PC-3 (cell line): ENCODE measurements at regions not wholly inside any gene's neighbourhood (a gene's known extent, or its start where the extent isn't known, plus 50 kb on each side); places are given as distances from the start of the nearest gene placed in this dataset.

Source experiments
- ATAC-seq: fragments of 200-7000 bp; cut with Tn5 transposase; 2 replicates; pipeline ENCODE4 v1.9.1; 2020; ENCODE audit warnings: mild to moderate bottlenecking, moderate library complexity
- BruUV-seq: library from RNA; stranded (reverse); fragments of 400-500 nt; replicated peaks from 2 replicates; lab custom pipeline; 2021; lab: Mats Ljungman, UMichigan
- CTCF ChIA-PET: fragments of 300-600 bp; sonication (Branson Sonifier 250); formaldehyde crosslinking; loops from one replicate; lab custom pipeline; 2022; ENCODE audit warnings: antibody characterized with exemption; lab: Charles Lee
- POLR2A ChIA-PET: fragments of 300-600 bp; sonication (Branson Sonifier 250); formaldehyde crosslinking; loops from one replicate; lab custom pipeline; 2022; ENCODE audit warnings: antibody characterized with exemption; ENCODE audit not compliant: unreplicated experiment; lab: Charles Lee
- DNase-seq: peaks from one replicate; pipeline ENCODE4 v3.0.0-alpha.2; 2015
- H2AFZ ChIP-seq: fragments of 300-600 bp; sonication (generic); 2 replicates; pipeline ENCODE4 v1.6.0; 2016; ENCODE audit warnings: antibody characterized with exemption, low read length
- H3F3A ChIP-seq: fragments of 300-600 bp; sonication (generic); one replicate; pipeline ENCODE4 v1.6.0; 2017; ENCODE audit warnings: antibody characterized with exemption, low read length, control low read depth, mild to moderate bottlenecking; ENCODE audit not compliant: unreplicated experiment
- H3K27ac ChIP-seq: fragments of 300-600 bp; sonication (generic); 2 replicates; pipeline ENCODE4 v1.5.1; 2016; ENCODE audit warnings: mild to moderate bottlenecking, low read length
- H3K27me3 ChIP-seq: fragments of 300-600 bp; sonication (generic); 2 replicates; pipeline ENCODE4 v1.6.1; 2016; ENCODE audit warnings: low read length, mixed read lengths
- H3K36me3 ChIP-seq: fragments of 300-600 bp; sonication (generic); 2 replicates; pipeline ENCODE4 v1.6.1; 2016; ENCODE audit warnings: low read depth, mixed run types, low read length, mixed read lengths
- H3K4me1 ChIP-seq: fragments of 300-600 bp; sonication (generic); 2 replicates; pipeline ENCODE4 v1.5.1; 2016; ENCODE audit warnings: low read length; ENCODE audit not compliant: insufficient read depth
- H3K4me2 ChIP-seq: fragments of 300-600 bp; sonication (generic); 2 replicates; pipeline ENCODE4 v1.6.0; 2016; ENCODE audit warnings: low read length
- H3K4me3 ChIP-seq: fragments of 300-600 bp; sonication (generic); 2 replicates; pipeline ENCODE4 v1.5.1; 2016; ENCODE audit warnings: mild to moderate bottlenecking, low read length, mixed read lengths
- H3K79me2 ChIP-seq: fragments of 300-600 bp; sonication (generic); 2 replicates; pipeline ENCODE4 v1.6.1; 2017; ENCODE audit warnings: low read length, mixed read lengths
- H3K9ac ChIP-seq: fragments of 300-600 bp; sonication (generic); 2 replicates; pipeline ENCODE4 v1.6.0; 2016; ENCODE audit warnings: mild to moderate bottlenecking, low read length
- H3K9me2 ChIP-seq: fragments of 300-600 bp; sonication (generic); replicated peaks from 2 replicates; pipeline ENCODE4 v1.6.1; 2016; ENCODE audit warnings: mixed run types, low read length, mixed read lengths
- H3K9me3 ChIP-seq: fragments of 300-600 bp; sonication (generic); 2 replicates; pipeline ENCODE4 v1.6.1; 2016; ENCODE audit warnings: low read length, mixed read lengths
- H4K20me1 ChIP-seq: fragments of 300-600 bp; sonication (generic); 2 replicates; pipeline ENCODE4 v1.6.1; 2016; ENCODE audit warnings: low read length, mixed read lengths
- CTCF ChIP-seq: fragments of 300-600 bp; sonication (generic); conservative IDR thresholded peaks from 2 replicates; pipeline ENCODE4 v1.5.1; 2017; ENCODE audit warnings: antibody characterized with exemption, low read depth, mild to moderate bottlenecking, low read length
- EZH2 ChIP-seq: fragments of 300-600 bp; sonication (generic); IDR thresholded peaks from one replicate; pipeline ENCODE4 v1.6.1; 2017; ENCODE audit warnings: antibody characterized with exemption, mild to moderate bottlenecking, low read length; ENCODE audit not compliant: unreplicated experiment
- EZH2phosphoT487 ChIP-seq: fragments of 300-600 bp; sonication (generic); IDR thresholded peaks from 2 replicates; pipeline ENCODE4 v1.6.1; 2018; ENCODE audit warnings: mild to moderate bottlenecking, antibody characterized with exemption, low read length, borderline replicate concordance
- intact Hi-C: fragments of 100-400 bp; cut with micrococcal nuclease; formaldehyde crosslinking; loops from 2 replicates; pipeline ENCODE4 v1.9.0; 2023

GRCh38 chr4:141891260-141892120, 255.1 kb downstream of the IL15 start:
- DNase-seq (no peak), ATAC-seq (no peak)
- no peak for TF ChIP-seq EZH2phosphoT487
- no peak for TF ChIP-seq EZH2
- no peak for TF ChIP-seq CTCF
- no peak overlapping the region for H3K4me2 ChIP-seq
- H3K9me3 ChIP-seq = no peaks in the 10 kb centered on the region
- no peak overlapping the region for H3K9ac ChIP-seq
- no peaks in the 10 kb centered on the region for H3F3A ChIP-seq
- H3K9me2 ChIP-seq = no peaks in the 10 kb centered on the region
- no peaks in the 10 kb centered on the region for H3K79me2 ChIP-seq
- H3K27me3 ChIP-seq = no peaks in the 10 kb centered on the region
- no peaks in the 10 kb centered on the region for H3K36me3 ChIP-seq
- intact Hi-C loops = no loop called here
- no peak overlapping the region for H3K4me3 ChIP-seq
- no peaks in the 10 kb centered on the region for H4K20me1 ChIP-seq
- POLR2A ChIA-PET = no interaction called here
- CTCF ChIA-PET = no interaction called here
- no peak overlapping the region for H2AFZ ChIP-seq
- BruUV-seq = no TSS peak
- no peak overlapping the region for H3K27ac ChIP-seq
- peaks cover 6% of the 10 kb centered on the region for H3K4me1 ChIP-seq

- Histone ChIP-seq H2AFZ (peak overlapping the region; percentile 54), H3K27ac (peak overlapping the region; percentile 56), H3K9me3 (no peaks in the 10 kb centered on the region), H3K36me3 (no peaks in the 10 kb centered on the region), H3K4me2 (0 out of 2 replicates have a peak overlapping the region, but pooled peaks have one; percentile 28), H3K9ac (no peak overlapping the region), H4K20me1 (no peaks in the 10 kb centered on the region), H3K79me2 (no peaks in the 10 kb centered on the region), H3K4me3 (no peak overlapping the region), H3F3A (peaks cover 4% of the 10 kb centered on the region), H3K9me2 (no peaks in the 10 kb centered on the region), H3K4me1 (peaks cover 40% of the 10 kb centered on the region), H3K27me3 (no peaks in the 10 kb centered on the region)
- TF ChIP-seq EZH2phosphoT487 (no peak), EZH2 (no peak), CTCF (no peak)
- BruUV-seq = no TSS peak
- intact Hi-C loops = no loop called here
- ATAC-seq (peak; percentile 77), DNase-seq (peak; percentile 78)
- ChIA-PET POLR2A (no interaction called here), CTCF (no interaction called here)
These were observed 260.3 kb downstream of the IL15 start for GRCh38 chr4:141896687-141897086.

- no TSS peak for BruUV-seq
- Histone ChIP-seq H3K4me1 (peaks cover 40% of the 10 kb centered on the region), H3K4me3 (no peak overlapping the region), H3K9me3 (no peaks in the 10 kb centered on the region), H3K4me2 (no peak overlapping the region), H3K27me3 (no peaks in the 10 kb centered on the region), H2AFZ (no peak overlapping the region), H4K20me1 (no peaks in the 10 kb centered on the region), H3K9me2 (no peaks in the 10 kb centered on the region), H3K9ac (no peak overlapping the region), H3K79me2 (no peaks in the 10 kb centered on the region), H3K27ac (no peak overlapping the region), H3F3A (peaks cover 4% of the 10 kb centered on the region), H3K36me3 (no peaks in the 10 kb centered on the region)
- ATAC-seq (no peak), DNase-seq (no peak)
- CTCF ChIA-PET = no interaction called here
- POLR2A ChIA-PET = no interaction called here
- TF ChIP-seq CTCF = no peak
- TF ChIP-seq EZH2 = no peak
- TF ChIP-seq EZH2phosphoT487 = no peak
- intact Hi-C loops = no loop called here
These were observed 262.0 kb downstream of the IL15 start for GRCh38 chr4:141898346-141898745.
